Colonic mucosa (tissue), 4 donors: ENCODE measurements at regions not wholly inside any gene's neighbourhood (a gene's known extent, or its start where the extent isn't known, plus 50 kb on each side); places are given as distances from the start of the nearest gene placed in this dataset.

Source experiments
- DNase-seq: peaks from one replicate; pipeline ENCODE4 v3.0.0-alpha.2; 2020
- H3K27ac ChIP-seq: fragments of 200-600 bp; one replicate; pipeline ENCODE4 v1.8.0; 2021
- H3K27me3 ChIP-seq: fragments of 200-600 bp; one replicate; pipeline ENCODE4 v1.8.0; 2021
- H3K36me3 ChIP-seq: fragments of 200-600 bp; one replicate; pipeline ENCODE4 v1.8.0; 2021
- H3K4me1 ChIP-seq: fragments of 200-600 bp; one replicate; pipeline ENCODE4 v1.8.0; 2021; ENCODE audit warnings: mild to moderate bottlenecking
- H3K4me3 ChIP-seq: fragments of 200-600 bp; one replicate; pipeline ENCODE4 v1.8.0; 2021
- H3K9ac ChIP-seq, 2 donors: one replicate each; pipeline ENCODE4 v1.7.0; 2013; ENCODE audit warnings: control low read depth in 2 of 2, low read depth in 2 of 2, low read length in 2 of 2
- H3K9me3 ChIP-seq: fragments of 200-600 bp; one replicate; pipeline ENCODE4 v1.8.0; 2021
- intact Hi-C: fragments of 100-400 bp; cut with DNase I; formaldehyde crosslinking; loops from one replicate; pipeline ENCODE4 v1.14.1; 2022
- TF ChIP-seq, protein P1 (sequence below): fragments of 200-600 bp; IDR thresholded peaks from one replicate; pipeline ENCODE4 v1.8.0; 2022; ENCODE audit warnings: antibody characterized with exemption, mild to moderate bottlenecking
- donor health status: healthy.
- donor health status: DM: no; HTN: no; CAD: no.
- donor health status: DM: no; HTN: no; CAD: no.

DNA sequence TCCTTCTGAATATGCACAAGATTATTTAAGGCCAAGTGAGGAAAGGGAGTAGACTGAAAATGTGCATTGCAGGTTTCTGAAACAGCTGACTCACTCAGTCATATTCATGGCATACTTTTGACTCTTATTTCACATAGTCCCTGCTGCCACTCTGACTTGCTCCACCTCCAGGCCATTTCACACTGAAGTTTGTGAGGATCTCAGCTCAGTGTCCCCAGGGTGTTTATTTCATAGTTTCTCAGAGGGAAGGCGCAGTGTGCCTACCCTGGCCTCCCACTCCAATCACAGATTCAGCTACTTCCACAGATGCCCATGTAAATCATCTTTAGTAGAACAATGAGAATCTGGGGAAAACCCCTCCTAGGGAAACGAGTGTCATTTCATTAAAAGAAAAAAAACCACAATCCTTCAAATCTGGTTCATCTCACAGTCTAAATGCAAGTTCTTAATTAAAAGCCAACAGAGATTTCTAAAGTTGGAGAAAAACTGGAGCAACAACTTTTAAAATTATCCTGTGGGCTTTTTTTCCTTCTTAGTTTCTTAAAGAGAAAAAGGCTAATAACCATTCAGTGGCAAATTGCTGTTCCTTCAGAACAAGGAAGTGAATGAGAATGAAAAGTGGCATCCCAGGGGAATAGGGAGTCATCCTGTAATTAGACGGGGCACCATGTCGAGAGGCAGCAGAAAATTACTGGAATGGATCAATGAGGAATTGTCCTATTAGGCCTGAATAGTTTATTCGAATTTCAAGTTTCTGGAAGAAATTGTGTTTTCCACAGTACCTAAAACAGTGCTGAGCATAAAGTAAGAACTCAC lies 133.6 kb downstream of the TFAP2B start:
- Histone ChIP-seq H3K36me3 (no peaks in the 10 kb centered on the region), H3K27me3 (no peaks in the 10 kb centered on the region), H3K4me3 (no peak overlapping the region), H3K9me3 (no peaks in the 10 kb centered on the region), H3K9ac (no peak overlapping the region), H3K4me1 (no peaks in the 10 kb centered on the region), H3K27ac (no peak overlapping the region)
- TF ChIP-seq, protein P1, sequence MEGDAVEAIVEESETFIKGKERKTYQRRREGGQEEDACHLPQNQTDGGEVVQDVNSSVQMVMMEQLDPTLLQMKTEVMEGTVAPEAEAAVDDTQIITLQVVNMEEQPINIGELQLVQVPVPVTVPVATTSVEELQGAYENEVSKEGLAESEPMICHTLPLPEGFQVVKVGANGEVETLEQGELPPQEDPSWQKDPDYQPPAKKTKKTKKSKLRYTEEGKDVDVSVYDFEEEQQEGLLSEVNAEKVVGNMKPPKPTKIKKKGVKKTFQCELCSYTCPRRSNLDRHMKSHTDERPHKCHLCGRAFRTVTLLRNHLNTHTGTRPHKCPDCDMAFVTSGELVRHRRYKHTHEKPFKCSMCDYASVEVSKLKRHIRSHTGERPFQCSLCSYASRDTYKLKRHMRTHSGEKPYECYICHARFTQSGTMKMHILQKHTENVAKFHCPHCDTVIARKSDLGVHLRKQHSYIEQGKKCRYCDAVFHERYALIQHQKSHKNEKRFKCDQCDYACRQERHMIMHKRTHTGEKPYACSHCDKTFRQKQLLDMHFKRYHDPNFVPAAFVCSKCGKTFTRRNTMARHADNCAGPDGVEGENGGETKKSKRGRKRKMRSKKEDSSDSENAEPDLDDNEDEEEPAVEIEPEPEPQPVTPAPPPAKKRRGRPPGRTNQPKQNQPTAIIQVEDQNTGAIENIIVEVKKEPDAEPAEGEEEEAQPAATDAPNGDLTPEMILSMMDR, result no peak
- DNase-seq, result no peak
- intact Hi-C loops, result no loop called here

DNA sequence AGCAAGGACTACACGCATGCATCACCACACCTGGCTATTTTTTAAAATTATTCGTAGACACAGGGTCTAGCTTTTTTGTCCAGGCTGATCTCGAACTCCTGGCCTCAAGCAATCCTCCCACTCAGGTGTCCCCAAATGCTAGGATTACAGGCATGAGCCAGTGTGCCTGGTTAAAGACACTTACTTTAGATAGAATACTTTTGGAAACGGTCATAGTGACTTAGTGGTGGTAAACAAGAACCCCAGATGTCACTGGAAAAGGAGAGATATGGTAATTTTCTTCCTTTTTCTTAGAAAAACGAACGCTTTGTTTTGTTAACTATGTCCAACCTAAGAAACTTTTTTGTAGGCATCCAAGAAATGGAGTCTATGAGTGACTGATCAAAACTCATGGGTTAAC lies 137.3 kb downstream of the TFAP2B start:
- Histone ChIP-seq H3K36me3 (no peaks in the 10 kb centered on the region), H3K9ac (no peak overlapping the region), H3K4me3 (no peak overlapping the region), H3K9me3 (no peaks in the 10 kb centered on the region), H3K4me1 (no peaks in the 10 kb centered on the region), H3K27me3 (no peaks in the 10 kb centered on the region), H3K27ac (no peak overlapping the region)
- intact Hi-C loops, result no loop called here
- TF ChIP-seq, protein P1, result no peak
- DNase-seq, result no peak

DNA sequence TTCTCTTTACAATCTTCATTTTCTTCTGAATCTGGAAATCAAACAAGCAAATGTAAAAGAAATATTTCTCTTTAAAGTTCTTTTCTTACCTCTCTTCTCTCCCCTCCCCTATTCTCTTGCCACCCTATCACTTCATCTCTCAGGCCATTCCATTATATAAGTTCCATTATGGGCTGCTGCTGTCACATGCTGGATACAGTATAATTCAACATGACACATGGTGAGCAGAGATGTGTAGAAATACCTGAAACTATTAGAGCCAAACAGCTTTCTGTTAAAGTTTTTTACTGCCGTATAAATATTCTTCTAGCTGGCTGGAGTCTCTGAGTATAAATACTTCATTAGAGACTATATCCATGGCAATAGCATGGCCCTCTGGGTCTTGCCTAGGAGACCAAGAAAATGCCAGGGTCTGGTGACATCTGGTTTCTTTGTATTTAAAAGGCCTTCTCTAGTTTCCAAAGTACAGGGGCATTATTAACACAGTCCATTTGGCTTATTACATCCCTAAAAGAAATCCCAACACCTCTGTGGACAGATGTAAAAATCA lies 139.6 kb downstream of the TFAP2B start:
- Histone ChIP-seq H3K9me3 (no peaks in the 10 kb centered on the region), H3K4me1 (no peaks in the 10 kb centered on the region), H3K27ac (no peak overlapping the region), H3K27me3 (no peaks in the 10 kb centered on the region), H3K9ac (no peak overlapping the region), H3K36me3 (no peaks in the 10 kb centered on the region), H3K4me3 (no peak overlapping the region)
- TF ChIP-seq, protein P1, result no peak
- intact Hi-C loops, result no loop called here
- DNase-seq, result no peak

DNA sequence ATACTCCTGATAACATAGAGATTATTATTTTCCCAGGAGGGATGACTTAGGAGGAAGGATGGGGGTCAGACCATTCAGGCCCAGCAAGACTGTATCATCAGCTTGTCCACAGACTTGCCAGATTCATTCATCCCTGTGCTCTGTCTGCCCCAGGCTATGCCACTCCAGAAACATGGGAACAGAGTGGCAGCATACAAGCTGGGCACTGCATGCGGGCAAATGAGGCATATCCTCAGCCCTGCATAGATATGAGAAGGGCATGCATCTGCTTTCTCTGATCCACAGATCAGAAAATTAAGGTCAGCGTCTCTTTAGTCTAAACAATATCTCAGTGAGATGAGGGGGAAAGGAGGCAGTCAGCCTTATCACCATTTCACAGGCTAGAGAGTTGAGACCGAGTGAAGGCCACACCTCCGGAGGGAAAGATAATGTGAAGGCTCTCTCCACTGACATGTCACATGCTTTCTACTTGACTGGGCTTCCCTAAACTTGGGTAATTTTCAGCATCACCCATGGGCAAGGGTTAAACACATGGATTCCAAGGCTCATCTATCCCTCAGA lies 140.5 kb downstream of the TFAP2B start:
- TF ChIP-seq, protein P1, result no peak
- no peak for DNase-seq
- no peak overlapping the region for H3K4me3 ChIP-seq
- no peaks in the 10 kb centered on the region for H3K4me1 ChIP-seq
- H3K27ac ChIP-seq, result no peak overlapping the region
- intact Hi-C loops, result no loop called here
- H3K36me3 ChIP-seq, result no peaks in the 10 kb centered on the region
- H3K27me3 ChIP-seq, result no peaks in the 10 kb centered on the region
- H3K9me3 ChIP-seq, result no peaks in the 10 kb centered on the region
- H3K9ac ChIP-seq, result no peak overlapping the region

DNA sequence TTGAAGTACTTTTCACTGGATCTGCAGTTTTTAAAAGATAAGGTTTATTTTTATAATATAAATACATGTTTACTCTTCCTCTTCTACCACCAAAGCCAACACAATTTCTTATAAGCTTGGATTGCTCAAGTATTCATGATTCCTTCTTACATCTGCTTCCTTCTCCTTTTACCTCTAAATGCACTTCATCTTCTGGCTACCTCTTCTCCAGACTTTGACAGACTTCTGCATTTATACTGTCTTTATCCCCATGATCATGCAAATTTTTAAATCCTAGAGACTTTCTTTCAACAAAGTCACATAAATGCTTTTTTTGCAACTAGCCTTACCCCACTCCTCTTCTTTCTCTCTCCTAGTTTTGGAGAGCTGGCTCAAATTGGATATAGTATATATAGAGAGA lies 142.9 kb downstream of the TFAP2B start:
- Histone ChIP-seq H3K27me3 (no peaks in the 10 kb centered on the region), H3K36me3 (no peaks in the 10 kb centered on the region)
- intact Hi-C loops, result no loop called here

More for the DNA sequence above, 142.9 kb downstream of the TFAP2B start:
- Histone ChIP-seq H3K4me1 (no peaks in the 10 kb centered on the region), H3K9me3 (no peaks in the 10 kb centered on the region), H3K9ac (no peak overlapping the region), H3K4me3 (no peak overlapping the region), H3K27ac (no peak overlapping the region)
- no peak for DNase-seq
- TF ChIP-seq, protein P1, result no peak
